DMS79 (cell line): ENCODE measurements at regions not wholly inside any gene's neighbourhood (a gene's known extent, or its start where the extent isn't known, plus 50 kb on each side); places are given as distances from the start of the nearest gene placed in this dataset.

Experiments used
- DNase-seq: peaks from one replicate; lab custom pipeline; 2025; lab: John Stamatoyannopoulos, UW

GRCh38 chr7:30212701-30213111 is 71.7 kb upstream of the ZNRF2 start:
- DNase-seq: no peak

GRCh38 chr7:30213637-30214036 is 70.8 kb upstream of the ZNRF2 start:
- DNase-seq: no peak

- DNase-seq: no peak
Observed at GRCh38 chr7:30214651-30215137, 69.7 kb upstream of the ZNRF2 start.

GRCh38 chr7:30221764-30222163 is 62.6 kb upstream of the ZNRF2 start:
- no peak for DNase-seq

- no peak for DNase-seq
Observed at GRCh38 chr7:30222515-30223215, 61.7 kb upstream of the ZNRF2 start.

- DNase-seq: no peak
Observed at GRCh38 chr7:30223896-30224295, 60.5 kb upstream of the ZNRF2 start.

- no peak for DNase-seq
Observed at GRCh38 chr7:30224511-30225062, 59.8 kb upstream of the ZNRF2 start.

- DNase-seq: peak; percentile 89
Observed at GRCh38 chr7:30225863-30226613, 58.4 kb upstream of the ZNRF2 start.

- DNase-seq: peak; percentile 21
Observed at GRCh38 chr7:30226614-30227268, 57.7 kb upstream of the ZNRF2 start.

- DNase-seq: no peak
Observed at GRCh38 chr7:30231271-30231670, 53.1 kb upstream of the ZNRF2 start.

- DNase-seq: no peak
Observed at GRCh38 chr7:30232391-30232790, 52.0 kb upstream of the ZNRF2 start.
